CD4-positive, CD25-positive, alpha-beta regulatory T cell (primary cell): ENCODE measurements at regions not wholly inside any gene's neighbourhood (a gene's known extent, or its start where the extent isn't known, plus 50 kb on each side); places are given as distances from the start of the nearest gene placed in this dataset.
"Not testable (repeated sequence)": the region's sequence is repeated elsewhere in the genome, so short reads cannot be mapped to it uniquely, and the experiment has no call there.

Experiments used
- ATAC-seq, 2 donors: fragments of 150-1000 bp; cut with Tn5 transposase; one replicate each; pipeline ENCODE4 v1.10.0; 2021; ENCODE audit warnings: low read depth in 2 of 2, moderate number of reproducible peaks in 2 of 2, moderate library complexity in 1 of 2
- DNase-seq, 3 donors: peaks; one replicate each; pipeline versions ENCODE4 v3.0.0 to v3.0.0-alpha.2; 2012 to 2022; ENCODE audit warnings: mixed read lengths in 1 of 3
- H3K27ac ChIP-seq: one replicate; pipeline ENCODE4 v1.7.0; 2013; ENCODE audit warnings: mild to moderate bottlenecking, low read length; ENCODE audit not compliant: insufficient read depth, poor library complexity, severe bottlenecking
- H3K27me3 ChIP-seq: one replicate; pipeline ENCODE4 v1.7.0; 2013; ENCODE audit warnings: low read length; ENCODE audit not compliant: control insufficient read depth, insufficient read depth
- H3K36me3 ChIP-seq: one replicate; pipeline ENCODE4 v1.7.0; 2013; ENCODE audit warnings: mild to moderate bottlenecking, low read length, moderate library complexity; ENCODE audit not compliant: control insufficient read depth, insufficient read depth
- H3K4me1 ChIP-seq: 2 replicates; pipeline ENCODE4 v1.7.0; 2013; ENCODE audit warnings: mild to moderate bottlenecking, low read length; ENCODE audit not compliant: insufficient read depth, control insufficient read depth, poor library complexity, severe bottlenecking
- H3K4me3 ChIP-seq: one replicate; pipeline ENCODE4 v1.7.0; 2013; ENCODE audit warnings: low read depth, mild to moderate bottlenecking, low read length, moderate library complexity
- H3K9me3 ChIP-seq, 2 experiments: 1 replicate in 1 of 2; 2 replicates in 1 of 2; pipeline ENCODE4 v1.7.0; 2013; ENCODE audit warnings: low read length in 2 of 2, mild to moderate bottlenecking in 1 of 2, moderate library complexity in 1 of 2; ENCODE audit not compliant: control insufficient read depth in 2 of 2
- H3K27ac Mint-ChIP-seq, 3 donors: one replicate each; pipeline ENCODE4 v1.8.0; 2020 to 2022; ENCODE audit warnings: mild to moderate bottlenecking in 3 of 3, mixed read lengths in 3 of 3, moderate library complexity in 2 of 3
- H3K27me3 Mint-ChIP-seq: one replicate; pipeline ENCODE4 v1.8.0; 2022; ENCODE audit warnings: mild to moderate bottlenecking, mixed read lengths
- H3K36me3 Mint-ChIP-seq: one replicate; pipeline ENCODE4 v1.8.0; 2020; ENCODE audit warnings: mixed read lengths
- H3K4me1 Mint-ChIP-seq, 4 donors: one replicate each; pipeline ENCODE4 v1.8.0; 2020 to 2022; ENCODE audit warnings: mixed read lengths in 4 of 4, mild to moderate bottlenecking in 1 of 4
- H3K4me3 Mint-ChIP-seq, 4 donors: one replicate each; pipeline ENCODE4 v1.8.0; 2020 to 2022; ENCODE audit warnings: mild to moderate bottlenecking in 4 of 4, mixed read lengths in 4 of 4, moderate library complexity in 3 of 4
- H3K9me3 Mint-ChIP-seq, 7 donors: one replicate each; pipeline ENCODE4 v1.8.0; 2020 to 2022; ENCODE audit warnings: mixed read lengths in 7 of 7, mild to moderate bottlenecking in 3 of 7, moderate library complexity in 2 of 7

DNA sequence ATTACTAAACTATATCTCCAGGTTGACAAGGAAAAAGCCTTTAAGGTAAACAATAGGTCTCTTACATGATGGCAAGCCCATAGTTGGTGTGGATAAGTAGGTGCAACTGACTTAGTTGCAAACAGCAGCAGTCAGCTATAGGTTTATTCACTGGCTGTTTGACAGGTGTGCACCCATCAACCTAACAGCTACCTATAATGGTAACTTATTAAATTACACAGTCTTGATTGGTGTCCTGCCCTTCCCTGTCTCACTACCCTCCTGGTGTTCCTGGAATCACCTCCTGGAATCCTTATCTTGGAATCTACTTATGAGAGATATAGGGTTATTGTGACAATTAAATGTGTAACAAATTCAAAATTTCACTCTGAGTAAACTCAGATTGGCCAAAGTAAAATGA, 467.8 kb upstream of the UBE2E2 start:
- ATAC-seq (no peak), DNase-seq (no peak)
- Histone ChIP-seq H3K27ac (no peak overlapping the region), H3K9me3 (peaks cover 0 to 3% of the 10 kb centered on the region in 2 experiments), H3K4me3 (no peak overlapping the region), H3K4me1 (no peaks in the 10 kb centered on the region), H3K36me3 (no peaks in the 10 kb centered on the region), H3K27me3 (no peaks in the 10 kb centered on the region)
- Mint-ChIP-seq H3K9me3 (peaks cover 2 to 11% (median 7%) of the 10 kb centered on the region in 7 donors), H3K36me3 (no peaks in the 10 kb centered on the region), H3K4me3 (no peak overlapping the region), H3K27me3 (no peaks in the 10 kb centered on the region), H3K4me1 (no peaks in the 10 kb centered on the region), H3K27ac (no peak overlapping the region)

DNA sequence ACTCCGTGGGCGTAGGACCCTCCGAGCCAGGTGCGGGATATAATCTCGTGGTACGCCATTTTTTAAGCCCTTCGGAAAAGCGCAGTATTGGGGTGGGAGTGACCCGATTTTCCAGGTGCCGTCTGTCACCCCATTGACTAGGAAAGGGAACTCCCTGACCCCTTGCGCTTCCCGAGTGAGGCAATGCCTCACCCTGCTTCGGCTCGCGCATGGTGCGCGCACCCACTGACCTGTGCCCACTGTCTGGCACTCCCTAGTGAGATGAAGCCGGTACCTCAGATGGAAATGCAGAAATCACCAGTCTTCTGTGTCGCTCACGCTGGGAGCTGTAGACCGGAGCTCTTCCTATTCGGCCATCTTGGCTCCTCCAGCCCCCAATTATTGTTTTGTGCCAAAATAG, 459.7 kb upstream of the UBE2E2 start:
- not testable (repeated sequence) for H3K4me3 Mint-ChIP-seq, H3K27me3 Mint-ChIP-seq, H3K9me3 ChIP-seq, H3K27ac ChIP-seq, H3K4me3 ChIP-seq, H3K4me1 ChIP-seq, H3K36me3 Mint-ChIP-seq, DNase-seq, H3K27ac Mint-ChIP-seq, H3K4me1 Mint-ChIP-seq, H3K36me3 ChIP-seq, H3K27me3 ChIP-seq, ATAC-seq
- H3K9me3 Mint-ChIP-seq = peaks cover 0 to 18% (median 3%) of the 10 kb centered on the region in 7 donors

DNA sequence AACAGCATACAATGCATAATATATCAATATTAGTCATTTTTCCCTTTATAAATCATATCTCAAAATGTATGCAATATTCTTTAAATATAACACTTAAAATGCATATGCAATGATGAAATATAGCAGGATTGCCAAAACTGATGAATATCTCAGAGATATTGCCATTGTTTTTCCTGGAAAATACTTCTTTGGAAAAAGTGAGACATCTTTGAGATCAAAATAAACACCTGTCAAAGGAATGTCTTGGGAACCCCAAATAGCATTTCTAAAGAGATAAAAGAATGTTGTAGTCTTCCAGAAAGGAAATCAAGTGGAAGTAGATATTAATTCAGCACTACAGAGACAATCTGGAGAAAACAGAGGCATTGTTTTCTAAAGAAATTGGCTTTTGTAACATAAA, 457.8 kb upstream of the UBE2E2 start:
- Mint-ChIP-seq H3K27me3 (no peaks in the 10 kb centered on the region), H3K4me1 (no peaks in the 10 kb centered on the region), H3K27ac (no peak overlapping the region), H3K9me3 (peaks cover 0 to 21% (median 8%) of the 10 kb centered on the region in 7 donors), H3K4me3 (no peak overlapping the region), H3K36me3 (no peaks in the 10 kb centered on the region)
- Histone ChIP-seq H3K27ac (no peak overlapping the region), H3K36me3 (no peaks in the 10 kb centered on the region), H3K4me3 (no peak overlapping the region), H3K27me3 (no peaks in the 10 kb centered on the region), H3K4me1 (no peaks in the 10 kb centered on the region), H3K9me3 (peaks cover 0 to 2% of the 10 kb centered on the region in 2 experiments)
- no peak for ATAC-seq
- DNase-seq = no peak

DNA sequence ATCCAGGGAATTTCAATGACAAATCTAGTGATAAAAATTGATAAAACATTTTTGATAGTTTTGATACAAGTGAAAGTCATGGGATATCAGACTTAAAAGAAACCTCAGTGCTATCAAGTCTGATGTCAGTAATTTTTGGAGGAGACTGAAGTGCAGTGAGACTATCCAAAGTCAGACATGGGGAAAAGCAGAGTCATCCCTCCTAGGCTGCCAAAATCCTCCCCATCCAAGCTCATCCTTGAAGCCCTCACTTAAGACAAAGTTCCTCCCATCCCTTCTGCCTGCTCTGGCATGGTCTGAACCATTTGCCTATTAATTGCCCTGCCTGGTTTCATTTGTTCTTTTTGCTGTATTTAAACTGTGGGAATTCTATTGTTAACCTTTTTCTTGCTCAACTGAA, 456.9 kb upstream of the UBE2E2 start:
- H3K36me3 Mint-ChIP-seq = no peaks in the 10 kb centered on the region
- Histone ChIP-seq H3K36me3 (no peaks in the 10 kb centered on the region), H3K9me3 (peaks cover 0 to 2% of the 10 kb centered on the region in 2 experiments), H3K27me3 (no peaks in the 10 kb centered on the region), H3K4me1 (no peaks in the 10 kb centered on the region), H3K27ac (no peak overlapping the region), H3K4me3 (no peak overlapping the region)
- no peak overlapping the region for H3K4me3 Mint-ChIP-seq
- no peaks in the 10 kb centered on the region for H3K27me3 Mint-ChIP-seq
- no peaks in the 10 kb centered on the region for H3K4me1 Mint-ChIP-seq
- peaks cover 2 to 21% (median 8%) of the 10 kb centered on the region in 7 donors for H3K9me3 Mint-ChIP-seq
- DNase-seq (no peak), ATAC-seq (no peak)
- no peak overlapping the region for H3K27ac Mint-ChIP-seq

DNA sequence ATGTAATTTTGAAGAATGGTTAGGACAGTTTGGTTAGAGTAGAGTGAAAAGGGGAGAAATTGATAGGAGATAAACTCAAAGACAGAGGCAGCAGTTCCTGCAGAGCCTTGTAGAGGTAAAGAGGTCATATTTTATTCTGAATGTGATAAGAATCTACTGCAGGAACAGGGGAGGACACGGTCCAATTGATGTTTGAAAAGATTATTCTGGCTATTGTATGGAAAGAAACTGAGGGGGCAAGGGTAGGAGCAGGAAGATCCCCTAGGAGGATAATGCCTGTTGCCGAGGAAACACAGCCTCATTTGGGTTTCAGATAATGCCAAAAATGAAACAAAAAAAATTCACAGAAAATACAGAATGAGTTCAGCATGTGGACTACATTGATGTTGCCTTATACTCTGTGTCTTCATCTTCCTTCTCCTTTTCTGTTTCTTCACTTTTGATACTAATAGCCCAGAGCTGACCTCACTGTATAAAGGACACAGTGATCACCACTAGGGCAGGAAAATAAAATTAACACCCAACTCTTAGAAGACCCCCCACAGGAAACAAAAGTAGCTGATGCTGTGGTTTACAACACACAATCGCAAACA, 454.6 kb upstream of the UBE2E2 start:
- no peak overlapping the region for H3K27ac Mint-ChIP-seq
- H3K27ac ChIP-seq = no peak overlapping the region
- ATAC-seq (no peak), DNase-seq (no peak)
- no peaks in the 10 kb centered on the region for H3K4me1 ChIP-seq
- no peak overlapping the region for H3K4me3 ChIP-seq
- no peaks in the 10 kb centered on the region for H3K4me1 Mint-ChIP-seq
- no peaks in the 10 kb centered on the region for H3K36me3 ChIP-seq
- H3K4me3 Mint-ChIP-seq = no peak overlapping the region
- peaks cover 4 to 21% (median 6%) of the 10 kb centered on the region in 7 donors for H3K9me3 Mint-ChIP-seq
- H3K27me3 Mint-ChIP-seq = no peaks in the 10 kb centered on the region
- no peaks in the 10 kb centered on the region for H3K27me3 ChIP-seq
- H3K9me3 ChIP-seq = peaks cover 0 to 2% of the 10 kb centered on the region in 2 experiments
- no peaks in the 10 kb centered on the region for H3K36me3 Mint-ChIP-seq

DNA sequence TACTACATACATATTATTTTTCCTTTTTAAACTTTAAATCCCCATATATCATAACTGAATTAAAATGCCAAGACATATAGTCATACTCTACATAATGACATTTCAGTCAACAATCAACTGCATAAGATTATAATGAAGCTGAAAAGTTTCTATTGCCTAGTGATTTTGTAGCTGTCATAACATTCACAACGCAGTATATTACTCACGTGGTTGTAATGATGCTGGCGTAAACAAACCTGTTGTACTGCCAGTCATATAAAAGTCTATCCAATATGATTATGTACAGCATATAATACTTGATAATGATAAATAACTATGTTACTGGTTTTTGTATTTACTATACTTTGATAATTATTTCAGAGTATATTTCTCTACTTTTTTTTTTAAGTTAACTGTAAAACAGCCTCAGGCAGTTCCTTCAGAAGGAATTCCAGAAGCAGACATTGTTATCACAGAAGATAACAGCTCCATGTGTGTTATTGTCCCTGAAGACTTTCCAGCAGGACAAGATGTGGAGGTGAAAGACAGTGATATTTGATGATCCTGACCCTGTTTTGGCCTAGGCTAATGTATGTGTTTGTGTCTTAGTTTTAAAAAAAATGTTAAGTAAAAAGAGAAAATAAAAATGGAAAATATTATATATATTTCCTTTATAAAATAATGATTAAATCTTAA, 443.4 kb upstream of the UBE2E2 start:
- H3K4me3 Mint-ChIP-seq = no peak overlapping the region
- H3K4me3 ChIP-seq = no peak overlapping the region
- no peaks in the 10 kb centered on the region for H3K36me3 ChIP-seq
- no peaks in the 10 kb centered on the region for H3K36me3 Mint-ChIP-seq
- no peak overlapping the region for H3K27ac ChIP-seq
- no peak for ATAC-seq
- no peak for DNase-seq
- peaks cover 0 to under 1% of the 10 kb centered on the region in 2 experiments for H3K9me3 ChIP-seq
- H3K4me1 ChIP-seq = no peaks in the 10 kb centered on the region
- H3K27me3 ChIP-seq = no peaks in the 10 kb centered on the region
- no peaks in the 10 kb centered on the region for H3K27me3 Mint-ChIP-seq
- H3K4me1 Mint-ChIP-seq = no peaks in the 10 kb centered on the region
- peaks cover 0 to 14% (median 8%) of the 10 kb centered on the region in 7 donors for H3K9me3 Mint-ChIP-seq
- no peak overlapping the region for H3K27ac Mint-ChIP-seq

DNA sequence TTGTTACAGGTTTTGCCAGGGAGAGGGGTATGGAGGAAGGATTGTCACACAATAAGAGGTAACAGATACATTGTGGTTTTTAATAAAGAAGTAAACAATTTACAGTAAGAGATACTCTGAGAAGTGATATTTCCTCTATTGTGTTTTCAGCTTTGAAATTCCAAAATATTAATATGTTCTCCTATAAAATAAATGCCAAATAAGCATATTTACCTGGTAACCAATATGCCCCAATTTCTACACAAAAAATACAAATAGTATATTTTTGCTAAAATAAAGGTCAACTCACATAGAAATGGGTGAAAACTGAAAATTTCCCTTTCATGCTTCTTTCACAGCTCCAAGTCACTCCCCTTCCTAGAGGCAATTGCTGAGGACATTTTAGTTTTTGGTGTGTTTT, 437.4 kb upstream of the UBE2E2 start:
- no peak for DNase-seq
- H3K27me3 ChIP-seq = no peaks in the 10 kb centered on the region
- Mint-ChIP-seq H3K36me3 (no peaks in the 10 kb centered on the region), H3K4me3 (no peak overlapping the region), H3K27ac (no peak overlapping the region), H3K4me1 (no peaks in the 10 kb centered on the region), H3K9me3 (peaks cover 4 to 18% (median 12%) of the 10 kb centered on the region in 7 donors), H3K27me3 (no peaks in the 10 kb centered on the region)
- no peak overlapping the region for H3K4me3 ChIP-seq
- H3K9me3 ChIP-seq = peaks cover 0 to 8% of the 10 kb centered on the region in 2 experiments
- ATAC-seq = no peak
- H3K27ac ChIP-seq = no peak overlapping the region
- H3K4me1 ChIP-seq = no peaks in the 10 kb centered on the region
- no peaks in the 10 kb centered on the region for H3K36me3 ChIP-seq

DNA sequence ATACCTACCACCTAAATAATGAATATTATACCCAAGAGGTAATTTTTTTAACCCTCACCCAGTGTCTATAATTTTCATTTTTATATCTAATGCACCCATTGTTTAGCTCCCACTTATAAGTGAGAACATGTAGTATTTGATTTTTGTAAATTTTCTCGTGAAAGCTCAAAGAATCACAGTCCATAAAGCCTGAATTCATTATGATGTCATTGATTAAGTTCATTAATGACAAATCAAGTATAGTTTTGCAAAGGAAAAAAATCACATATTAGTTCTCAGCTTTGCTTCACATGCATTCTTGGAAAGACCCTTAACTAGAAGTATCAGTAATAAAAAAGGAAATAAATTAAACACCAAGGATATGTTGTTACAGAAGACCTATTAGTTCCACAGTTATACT, 425.3 kb upstream of the UBE2E2 start:
- ATAC-seq (no peak), DNase-seq (no peak)
- Mint-ChIP-seq H3K4me1 (no peaks in the 10 kb centered on the region), H3K27me3 (no peaks in the 10 kb centered on the region), H3K27ac (no peak overlapping the region), H3K9me3 (peaks cover 2 to 15% (median 5%) of the 10 kb centered on the region in 7 donors), H3K36me3 (no peaks in the 10 kb centered on the region), H3K4me3 (no peak overlapping the region)
- Histone ChIP-seq H3K27ac (no peak overlapping the region), H3K4me1 (no peaks in the 10 kb centered on the region), H3K9me3 (peaks cover 0 to 3% of the 10 kb centered on the region in 2 experiments), H3K27me3 (no peaks in the 10 kb centered on the region), H3K36me3 (no peaks in the 10 kb centered on the region), H3K4me3 (no peak overlapping the region)
